Small intestine (tissue), 7 donors: ENCODE measurements at regions not wholly inside any gene's neighbourhood (a gene's known extent, or its start where the extent isn't known, plus 50 kb on each side); places are given as distances from the start of the nearest gene placed in this dataset.
"Not testable (repeated sequence)": the region's sequence is repeated elsewhere in the genome, so short reads cannot be mapped to it uniquely, and the experiment has no call there.

Experiments used
- DNase-seq, 2 donors: peaks; one replicate each; pipeline versions ENCODE4 v3.0.0 to v3.0.0-alpha.2; 2013
- FAIRE-seq: peaks from 2 replicates; lab custom pipeline; 2012; peaks lifted over from hg19 to GRCh38; lab: Jason Lieb, UNC
- H3K27ac ChIP-seq, 3 donors: one replicate each; pipeline ENCODE4 v1.5.1; 2013; ENCODE audit warnings: low read length in 2 of 3, mild to moderate bottlenecking in 2 of 3, control low read depth in 1 of 3, inconsistent platforms in 1 of 3, low read depth in 1 of 3, moderate library complexity in 1 of 3
- H3K27me3 ChIP-seq, 3 donors: one replicate each; pipeline ENCODE4 v1.6.1; 2013; ENCODE audit warnings: low read length in 3 of 3, inconsistent platforms in 1 of 3; ENCODE audit not compliant: control insufficient read depth in 3 of 3, insufficient read depth in 3 of 3
- H3K36me3 ChIP-seq, 3 donors: one replicate each; pipeline ENCODE4 v1.6.1; 2013; ENCODE audit warnings: low read length in 3 of 3, inconsistent platforms in 1 of 3, low read depth in 1 of 3, mild to moderate bottlenecking in 1 of 3, moderate library complexity in 1 of 3; ENCODE audit not compliant: control insufficient read depth in 3 of 3, insufficient read depth in 2 of 3
- H3K4me1 ChIP-seq, 3 donors: one replicate each; pipeline ENCODE4 v1.6.1; 2013; ENCODE audit warnings: low read length in 2 of 3, inconsistent platforms in 1 of 3, low read depth in 1 of 3, mild to moderate bottlenecking in 1 of 3, moderate library complexity in 1 of 3; ENCODE audit not compliant: control insufficient read depth in 3 of 3, insufficient read depth in 2 of 3
- H3K4me3 ChIP-seq, 3 donors: one replicate each; pipeline ENCODE4 v1.5.1; 2013; ENCODE audit warnings: low read length in 3 of 3, control low read depth in 1 of 3, inconsistent platforms in 1 of 3, low read depth in 1 of 3, mild to moderate bottlenecking in 1 of 3, moderate library complexity in 1 of 3
- H3K9me3 ChIP-seq, 2 donors: one replicate each; pipeline ENCODE4 v1.6.1; 2013; ENCODE audit warnings: low read depth in 1 of 2, low read length in 1 of 2; ENCODE audit not compliant: control insufficient read depth in 2 of 2, insufficient read depth in 1 of 2
- WGBS, 3 donors: extraction: QIAGEN DNeasy Blood & Tissue Kit; methylation state at CpG; one replicate each; pipeline ENCODE4 v1.1.7; 2013; 5-methylcytosine and 5-hydroxymethylcytosine counted together
- donor health status: healthy with polysubstance abuse.
- donor health status: control.
- donor health status: control.
- donor health status: Bipolar disorder and iron deficiency.
- donor health status: healthy.

- Histone ChIP-seq H3K4me3 (no peak overlapping the region), H3K4me1 (no peaks in the 10 kb centered on the region), H3K9me3 (no peaks in the 10 kb centered on the region), H3K27ac (no peak overlapping the region), H3K27me3 (no peaks in the 10 kb centered on the region), H3K36me3 (no peaks in the 10 kb centered on the region)
- WGBS, 3 donors: 81 to 84% (median 84%) methylated on average over 5 of the region's 5 CpGs
- DNase-seq: no peak
- no peak for FAIRE-seq
These were observed 104.6 kb upstream of the ZC3H11B start for GRCh38 chr1:219717536-219717935.

GRCh38 chr1:219716611-219717114, 103.8 kb upstream of the ZC3H11B start:
- Histone ChIP-seq H3K4me3 (no peak overlapping the region), H3K27ac (no peak overlapping the region), H3K9me3 (no peaks in the 10 kb centered on the region), H3K4me1 (no peaks in the 10 kb centered on the region), H3K36me3 (no peaks in the 10 kb centered on the region), H3K27me3 (no peaks in the 10 kb centered on the region)
- WGBS, 3 donors: 91 to 97% (median 97%) methylated on average over 3 of the region's 3 CpGs
- no peak for DNase-seq
- no peak for FAIRE-seq

GRCh38 chr1:219713981-219714381, 101.1 kb upstream of the ZC3H11B start:
- Histone ChIP-seq H3K27ac (no peak overlapping the region), H3K36me3 (no peaks in the 10 kb centered on the region), H3K4me1 (no peaks in the 10 kb centered on the region), H3K27me3 (no peaks in the 10 kb centered on the region), H3K4me3 (no peak overlapping the region), H3K9me3 (no peaks in the 10 kb centered on the region)
- DNase-seq (no peak), FAIRE-seq (no peak)
- WGBS, 3 donors: 52 to 58% (median 54%) methylated on average over 4 of the region's 4 CpGs

- no peaks in the 10 kb centered on the region for H3K36me3 ChIP-seq
- DNase-seq: no peak
- H3K4me3 ChIP-seq: no peak overlapping the region
- FAIRE-seq: no peak
- H3K9me3 ChIP-seq: no peaks in the 10 kb centered on the region
- no peak overlapping the region for H3K27ac ChIP-seq
- no peaks in the 10 kb centered on the region for H3K4me1 ChIP-seq
- WGBS, 3 donors: 75 to 81% (median 80%) methylated on average over 4 of the region's 4 CpGs
- H3K27me3 ChIP-seq: no peaks in the 10 kb centered on the region
These were observed 99.6 kb upstream of the ZC3H11B start for GRCh38 chr1:219712506-219712905.

- no peak for FAIRE-seq
These were observed 97.8 kb upstream of the ZC3H11B start for GRCh38 chr1:219710529-219711194.

GRCh38 chr1:219708919-219709543, 96.1 kb upstream of the ZC3H11B start:
- no peak for FAIRE-seq
- Histone ChIP-seq H3K9me3 (no peaks in the 10 kb centered on the region), H3K4me3 (no peak overlapping the region), H3K4me1 (no peaks in the 10 kb centered on the region), H3K27ac (no peak overlapping the region), H3K36me3 (no peaks in the 10 kb centered on the region), H3K27me3 (no peaks in the 10 kb centered on the region)
- 67 to 74% (median 73%) methylated on average over 6 of the region's 6 CpGs for WGBS, 3 donors
- DNase-seq: no peak

More at GRCh38 chr1:219710529-219711194, 97.8 kb upstream of the ZC3H11B start:
- Histone ChIP-seq H3K9me3 (no peaks in the 10 kb centered on the region), H3K27me3 (no peaks in the 10 kb centered on the region), H3K4me3 (no peak overlapping the region), H3K36me3 (no peaks in the 10 kb centered on the region), H3K4me1 (no peaks in the 10 kb centered on the region), H3K27ac (no peak overlapping the region)
- WGBS, 3 donors: 90 to 91% (median 90%) methylated on average over 6 of the region's 6 CpGs
- no peak for DNase-seq

GRCh38 chr1:219707885-219708284, 95.0 kb upstream of the ZC3H11B start:
- not testable (repeated sequence) for H3K27me3 ChIP-seq, H3K4me1 ChIP-seq, H3K27ac ChIP-seq, H3K36me3 ChIP-seq, H3K9me3 ChIP-seq, H3K4me3 ChIP-seq, DNase-seq, FAIRE-seq
- WGBS, 3 donors: 88 to 100% (median 92%) methylated on average over 1 of the region's 1 CpG

GRCh38 chr1:219704331-219704730, 91.4 kb upstream of the ZC3H11B start:
- not testable (repeated sequence) for H3K27me3 ChIP-seq, FAIRE-seq, DNase-seq, H3K36me3 ChIP-seq, H3K9me3 ChIP-seq, H3K27ac ChIP-seq, H3K4me3 ChIP-seq, H3K4me1 ChIP-seq
- WGBS, 3 donors: 75 to 84% (median 81%) methylated on average over 3 of the region's 3 CpGs
